Heart left ventricle (tissue), 13 donors: ENCODE measurements at regions not wholly inside any gene's neighbourhood (a gene's known extent, or its start where the extent isn't known, plus 50 kb on each side); places are given as distances from the start of the nearest gene placed in this dataset.

Experiments used
- CTCF ChIP-seq, 12 donors: fragments of 200-600 bp; sonication (generic) in 4 of 12; IDR thresholded peaks; one replicate each; pipeline versions ENCODE4 v1.5.0 to v1.8.0; 2018 to 2022; ENCODE audit warnings: antibody characterized with exemption in 12 of 12, mild to moderate bottlenecking in 5 of 12
- POLR2A ChIP-seq, 2 donors: fragments of 450-650 bp; IDR thresholded peaks; one replicate each; pipeline ENCODE4 v1.6.1; 2017; ENCODE audit warnings: antibody characterized with exemption in 2 of 2, mild to moderate bottlenecking in 2 of 2, moderate library complexity in 2 of 2
- donor health status: ischemic (EF 13 %, LVEDD 7.1; RV severe dilation, severe dysfunction).
- donor health status: DM: no; HTN: yes; CAD: no.
- donor health status: DM: no; HTN: no; CAD: no.
- donor health status: ischemic (EF 25% LVEDD 6.9; RV normal size, moderate dysfunction).
- donor health status: ischemic (EF 25% LVEDD 5.7; RV mildly dilated, moderate dysfunction).
- donor health status: ischemic (EF 35%, LVEDD 5.7; RV mildly dilated, moderate dysfunction).
- donor health status: nonischemic (EF 11% LVEDD 7.7; RV severe dilation, severe dysfunction).
- donor health status: DM: yes; HTN: yes; CAD: no.
- donor health status: PGD.
- donor health status: ischemic (EF 29% LVEDD 5.4; RV normal size, mild dysfunction).
- donor health status: nonischemic (EF 23%, LVEDD 6.1; RV moderate dilation, normal function).

- TF ChIP-seq CTCF (IDR thresholded peaks at IDR 0.05) (no peak), POLR2A (IDR thresholded peaks at IDR 0.05) (no peak)
Measured at GRCh38 chr4:43567644-43568043, 675.1 kb downstream of the GRXCR1 start.
